H1 (cell line): ENCODE measurements at regions not wholly inside any gene's neighbourhood (a gene's known extent, or its start where the extent isn't known, plus 50 kb on each side); places are given as distances from the start of the nearest gene placed in this dataset.

ENCODE experiments used
- CTCF ChIP-seq, 3 experiments: IDR thresholded peaks; 1 replicate in 2 of 3; 2 replicates in 1 of 3; pipeline versions ENCODE4 v1.5.1 to v1.6.1; 2011; ENCODE audit warnings: low read length in 3 of 3, mild to moderate bottlenecking in 3 of 3, inconsistent platforms in 2 of 3, low read depth in 1 of 3, moderate library complexity in 1 of 3; ENCODE audit not compliant: insufficient read depth in 1 of 3; ENCODE audit errors: control extremely low read depth in 1 of 3
- EP300 ChIP-seq, 2 experiments: IDR thresholded peaks; 1 replicate in 1 of 2; 2 replicates in 1 of 2; pipeline ENCODE4 v1.6.1; 2011 to 2012; ENCODE audit warnings: low read depth in 2 of 2, low read length in 2 of 2, mild to moderate bottlenecking in 2 of 2, borderline replicate concordance in 1 of 2, inconsistent platforms in 1 of 2, moderate library complexity in 1 of 2
- TEAD4 ChIP-seq: IDR thresholded peaks from 2 replicates; pipeline ENCODE4 v1.6.1; 2012; ENCODE audit warnings: low read depth, low read length, inconsistent platforms, mixed read lengths

- TF ChIP-seq TEAD4 (no peak), EP300 (IDR thresholded peaks at IDR 0.05; ENCODE audit: borderline replicate concordance in 1 of 2, low read depth in 2 of 2, low read length in 2 of 2) (no peak), CTCF (IDR thresholded peaks at IDR 0.05; ENCODE audit: control extremely low read depth in 1 of 3, insufficient read depth in 1 of 3, low read depth in 1 of 3, low read length in 3 of 3) (no peak)
Measured at GRCh38 chr11:128200467-128200866, 386.9 kb downstream of the ETS1 start (continued).
